B cell (primary cell): ENCODE measurements at regions not wholly inside any gene's neighbourhood (a gene's known extent, or its start where the extent isn't known, plus 50 kb on each side); places are given as distances from the start of the nearest gene placed in this dataset.

Experiments used
- EZH2 ChIP-seq: IDR thresholded peaks from 2 replicates; pipeline ENCODE4 v1.6.1; 2012; ENCODE audit warnings: borderline replicate concordance, low read depth, mild to moderate bottlenecking, moderate library complexity, low read length; ENCODE audit not compliant: insufficient read depth, poor library complexity, severe bottlenecking
- TF ChIP-seq, protein P1 (sequence below): fragments of 200-600 bp; IDR thresholded peaks from one replicate; pipeline ENCODE4 v1.8.0; 2022; ENCODE audit warnings: antibody characterized with exemption, mild to moderate bottlenecking

- TF ChIP-seq EZH2 = no peak
- TF ChIP-seq, protein P1, sequence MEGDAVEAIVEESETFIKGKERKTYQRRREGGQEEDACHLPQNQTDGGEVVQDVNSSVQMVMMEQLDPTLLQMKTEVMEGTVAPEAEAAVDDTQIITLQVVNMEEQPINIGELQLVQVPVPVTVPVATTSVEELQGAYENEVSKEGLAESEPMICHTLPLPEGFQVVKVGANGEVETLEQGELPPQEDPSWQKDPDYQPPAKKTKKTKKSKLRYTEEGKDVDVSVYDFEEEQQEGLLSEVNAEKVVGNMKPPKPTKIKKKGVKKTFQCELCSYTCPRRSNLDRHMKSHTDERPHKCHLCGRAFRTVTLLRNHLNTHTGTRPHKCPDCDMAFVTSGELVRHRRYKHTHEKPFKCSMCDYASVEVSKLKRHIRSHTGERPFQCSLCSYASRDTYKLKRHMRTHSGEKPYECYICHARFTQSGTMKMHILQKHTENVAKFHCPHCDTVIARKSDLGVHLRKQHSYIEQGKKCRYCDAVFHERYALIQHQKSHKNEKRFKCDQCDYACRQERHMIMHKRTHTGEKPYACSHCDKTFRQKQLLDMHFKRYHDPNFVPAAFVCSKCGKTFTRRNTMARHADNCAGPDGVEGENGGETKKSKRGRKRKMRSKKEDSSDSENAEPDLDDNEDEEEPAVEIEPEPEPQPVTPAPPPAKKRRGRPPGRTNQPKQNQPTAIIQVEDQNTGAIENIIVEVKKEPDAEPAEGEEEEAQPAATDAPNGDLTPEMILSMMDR = no peak
These were observed 151.6 kb upstream of the MEF2C start for GRCh38 chr5:89034588-89034987.
